ENCODE measurements at regions not wholly inside any gene's neighbourhood (a gene's known extent, or its start where the extent isn't known, plus 50 kb on each side); places are given as distances from the start of the nearest gene placed in this dataset.
A peak's percentile ranks its signal among the peaks of the same experiment; 100 is the strongest.

DNA sequence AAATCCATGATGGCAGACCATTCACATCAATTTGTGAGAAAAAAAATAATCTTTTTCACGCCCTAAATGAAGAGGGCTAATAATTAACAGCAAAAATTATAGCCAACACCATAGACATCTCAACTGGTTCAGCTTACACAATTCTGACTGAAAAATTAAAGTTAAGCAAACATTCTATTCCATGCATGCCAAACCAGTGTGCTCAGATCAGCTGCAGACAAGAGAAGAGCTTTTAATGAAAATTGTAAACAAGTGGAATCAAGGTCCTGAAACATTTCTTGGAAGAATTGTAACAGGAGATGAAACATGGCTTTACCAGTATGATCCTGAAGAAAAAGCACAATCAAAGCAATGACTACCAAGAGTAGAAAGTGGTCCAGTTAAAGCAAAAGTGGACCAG, 710.4 kb downstream of the EPHA7 start:
- DNase-seq = no peak

DNA sequence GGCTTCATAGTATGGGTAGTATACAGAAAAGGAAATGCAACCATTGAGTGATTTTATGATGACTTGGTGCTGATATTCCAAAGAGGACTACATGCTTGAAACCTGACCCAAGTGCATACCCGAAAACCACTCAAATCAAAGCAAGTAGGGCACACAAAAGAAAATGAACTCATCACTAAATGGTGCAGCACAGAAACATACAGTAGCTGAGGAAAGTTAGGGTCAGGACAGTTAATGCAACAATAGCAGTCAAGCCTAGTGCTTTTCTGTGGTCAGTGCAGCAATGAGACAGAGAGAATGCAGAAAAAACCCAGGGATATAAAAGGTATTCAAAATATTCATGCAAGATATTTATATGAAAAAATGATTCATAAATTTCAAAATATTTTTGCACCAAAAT, 711.1 kb downstream of the EPHA7 start:
- DNase-seq = no peak

DNA sequence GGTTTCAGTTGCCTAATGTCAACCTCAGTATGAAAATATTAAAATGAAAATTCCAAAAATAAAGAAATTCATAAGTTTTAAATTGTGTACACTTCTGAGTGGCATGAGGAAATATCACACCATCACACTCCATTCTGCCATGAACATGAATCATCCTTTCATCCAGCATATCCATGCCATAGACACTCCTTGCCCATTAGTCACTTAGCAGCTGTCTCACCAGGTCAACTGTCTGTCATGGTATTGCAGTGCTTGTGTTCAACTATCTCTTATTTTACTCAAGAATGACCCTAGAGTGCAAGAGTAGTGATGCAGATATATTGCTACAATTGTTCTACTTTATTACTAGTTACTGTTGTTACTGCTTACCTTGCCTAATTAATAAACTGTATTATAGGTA, 712.4 kb downstream of the EPHA7 start:
- no peak for DNase-seq

DNA sequence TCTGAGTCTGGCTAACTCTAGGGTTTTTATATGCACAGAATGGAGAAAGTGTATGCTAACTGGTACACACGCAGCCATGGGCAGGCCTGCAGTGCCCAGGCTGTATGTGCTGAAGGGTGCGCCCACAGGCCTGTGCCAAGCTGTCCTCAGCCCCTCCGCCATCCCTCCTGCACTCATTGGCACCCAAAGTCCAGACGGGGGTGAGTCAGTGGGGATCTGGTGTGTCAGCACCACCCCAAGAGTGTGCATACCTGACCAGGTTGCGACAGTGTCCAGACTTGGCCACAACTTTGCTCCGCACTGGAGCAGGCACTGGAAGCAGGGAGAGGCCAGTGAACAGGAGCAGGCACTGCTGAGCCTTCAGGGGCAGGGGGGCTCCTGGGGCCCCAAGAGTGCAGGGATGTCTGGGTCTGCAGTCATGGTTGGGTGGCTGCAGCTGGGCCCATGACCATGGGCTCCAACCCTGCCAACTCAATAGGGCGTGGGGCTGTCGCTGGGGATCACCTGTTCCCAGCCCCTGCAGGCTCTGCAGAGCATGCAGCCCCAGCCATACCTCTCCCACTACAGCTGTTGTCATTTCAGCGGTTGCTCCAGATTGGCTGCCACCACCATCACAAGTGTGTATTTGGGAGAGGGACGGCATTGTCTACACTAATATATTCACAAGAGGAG, 717.8 kb downstream of the EPHA7 start:
- no peak for DNase-seq

DNA sequence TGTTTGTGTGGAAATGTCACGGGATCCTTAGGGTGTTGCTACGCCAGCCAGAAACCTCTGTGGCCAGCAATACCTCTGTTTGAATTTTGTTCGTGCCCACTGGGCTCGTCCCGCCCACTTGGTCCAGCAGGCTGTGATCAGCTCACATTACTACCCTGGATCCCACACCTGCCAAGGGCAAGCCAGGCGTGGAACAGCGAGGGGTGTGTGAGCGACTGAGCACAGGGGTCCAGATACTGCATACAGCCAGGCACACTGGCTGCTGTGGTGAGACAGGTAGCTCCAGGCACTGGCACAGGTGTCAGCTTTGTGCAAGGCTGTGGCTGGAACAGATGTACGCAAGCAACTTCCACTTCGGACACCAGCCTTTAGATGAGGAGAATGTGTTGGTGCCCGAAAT, 718.9 kb downstream of the EPHA7 start:
- DNase-seq = no peak

DNA sequence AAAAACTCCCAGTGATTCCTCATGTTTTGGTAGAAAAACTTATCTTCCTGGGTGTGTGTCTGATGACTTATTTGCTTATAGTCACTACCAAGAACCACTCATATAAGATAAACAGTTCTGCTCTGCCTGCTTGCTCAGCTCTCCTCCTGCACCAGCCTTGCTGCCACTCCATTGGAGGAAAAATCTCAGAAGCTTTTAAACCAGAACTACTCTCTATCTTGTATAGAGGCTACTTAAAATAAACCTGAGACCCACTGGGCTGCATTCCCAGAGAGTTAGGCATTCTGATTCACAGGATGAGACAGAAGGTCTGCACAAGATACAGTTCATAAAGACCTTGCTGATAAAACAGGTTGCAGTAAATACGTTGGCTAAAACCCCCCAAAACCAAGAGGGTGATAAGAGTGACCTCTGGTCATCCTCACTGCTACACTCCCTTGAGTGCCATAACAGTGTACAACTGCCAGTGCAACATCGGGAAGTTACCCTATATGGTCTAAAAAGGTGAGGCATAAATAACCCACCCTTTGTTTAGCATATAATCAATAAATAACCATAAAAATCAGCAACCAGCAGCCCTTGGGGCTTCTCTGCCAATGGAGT, 728.3 kb downstream of the EPHA7 start:
- DNase-seq = no peak

DNA sequence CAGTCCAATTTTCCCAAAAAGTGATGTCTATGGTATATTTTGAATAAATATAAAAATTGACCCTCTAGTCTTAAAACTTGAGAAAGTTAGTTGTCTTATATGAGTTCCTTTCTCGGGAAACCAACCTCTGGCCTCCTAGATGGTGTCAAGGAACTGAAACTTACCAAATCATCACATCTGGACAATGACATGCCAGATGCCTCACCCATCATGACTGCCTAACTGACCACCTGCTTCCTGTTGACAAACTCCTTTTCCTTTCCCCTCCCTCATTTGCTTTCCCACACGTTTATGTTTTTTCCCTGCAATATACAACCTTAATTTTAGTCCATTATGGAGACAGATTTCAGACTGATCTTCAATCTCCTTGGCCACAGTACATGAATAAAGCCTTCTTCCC, 731.0 kb downstream of the EPHA7 start:
- DNase-seq = peak in 1 of 2 donors; percentile 25

DNA sequence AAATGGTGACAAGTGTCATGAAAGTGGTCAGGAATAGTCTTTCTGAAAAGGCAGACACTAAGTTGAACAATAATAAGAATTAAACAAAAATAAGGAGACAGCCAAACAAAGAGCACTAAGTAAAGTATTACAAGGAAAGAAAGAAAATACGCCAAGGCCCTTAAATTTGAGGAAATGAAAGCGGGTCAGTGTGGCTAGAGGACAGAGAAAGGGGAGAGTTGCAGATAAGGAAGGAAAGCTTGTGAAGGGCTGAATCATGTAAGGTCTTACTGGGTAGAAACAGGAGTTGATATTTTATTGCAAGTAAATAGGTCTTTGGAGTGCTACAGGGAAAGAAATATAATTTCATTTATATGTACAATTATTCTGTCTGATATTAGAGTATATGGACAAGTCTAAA, 732.1 kb downstream of the EPHA7 start:
- DNase-seq = no peak

DNA sequence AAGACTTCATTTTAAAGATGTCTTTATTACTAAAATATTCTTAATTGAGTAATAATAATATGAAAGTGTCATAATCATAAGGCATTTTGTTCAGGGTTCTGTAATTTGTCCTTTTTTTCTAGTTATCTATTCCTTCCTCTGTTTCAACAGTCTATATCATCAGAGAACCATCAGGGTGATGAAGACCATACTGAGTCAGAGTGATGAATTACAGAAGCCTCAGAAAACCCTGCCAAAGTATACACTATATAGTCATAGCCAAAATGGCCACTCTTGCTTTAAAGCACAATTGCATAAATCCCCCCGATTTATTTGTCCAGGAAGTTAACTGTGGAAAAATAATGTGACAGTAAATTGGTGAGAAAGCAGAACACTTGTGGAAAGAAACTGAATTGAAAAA, 735.0 kb downstream of the EPHA7 start:
- no peak for DNase-seq

DNA sequence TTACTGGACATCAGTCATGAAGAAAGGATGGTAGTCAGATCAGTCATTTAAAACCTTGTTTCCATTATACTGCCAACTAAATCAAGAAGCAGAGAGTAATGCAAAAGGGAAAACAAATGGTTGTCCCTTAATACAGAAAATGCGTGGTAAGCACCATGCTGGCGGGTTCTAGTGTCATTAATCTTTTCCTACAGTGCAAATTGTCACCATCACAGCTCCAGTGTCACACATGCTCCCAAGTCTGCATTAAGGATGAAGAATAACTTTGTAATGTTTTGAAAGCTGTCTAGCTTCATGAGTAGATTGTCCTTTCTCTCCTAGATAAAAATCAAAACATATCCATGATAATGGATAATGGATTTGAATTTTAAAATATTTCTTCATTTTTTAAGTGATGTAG, 735.6 kb downstream of the EPHA7 start:
- no peak for DNase-seq

DNA sequence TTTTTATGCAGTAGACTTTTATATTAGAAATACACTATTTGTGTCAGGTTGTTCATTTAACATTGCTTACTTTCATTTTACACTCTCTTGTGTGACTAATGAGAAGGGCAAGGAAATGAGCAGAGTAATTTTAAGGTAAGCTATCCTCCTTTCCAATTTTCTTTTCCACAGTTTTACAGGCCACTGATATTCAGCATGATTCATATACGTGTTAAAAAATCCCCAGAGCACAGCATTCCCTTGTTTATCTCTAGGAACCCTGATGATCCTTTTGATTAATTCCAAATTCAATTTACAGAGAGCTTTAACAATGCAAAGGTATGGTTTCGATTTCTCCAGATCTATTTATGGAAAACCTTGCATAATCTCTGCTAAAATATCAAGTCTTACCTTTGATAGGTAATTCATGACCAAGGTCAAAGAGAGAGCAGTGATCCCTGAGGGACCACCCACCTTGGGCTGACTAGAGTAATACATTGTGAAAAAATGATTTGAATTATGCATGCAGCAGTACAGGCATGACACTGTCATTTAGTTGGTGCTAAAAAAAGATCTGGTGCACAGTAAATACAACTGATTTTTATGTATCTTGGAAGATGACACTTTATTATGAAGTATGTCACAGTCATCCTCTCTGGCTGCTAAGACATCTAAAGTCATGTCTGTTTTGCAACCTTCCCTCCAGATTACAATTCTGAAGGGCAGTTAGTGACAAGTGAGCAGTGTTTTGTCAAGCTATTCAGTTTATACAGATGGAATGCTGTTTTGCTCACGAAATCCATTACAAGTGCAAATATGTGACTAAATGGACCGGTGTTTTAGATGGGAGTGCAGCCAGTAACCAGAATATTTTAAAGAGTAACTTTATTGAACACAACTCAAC, 736.6 kb downstream of the EPHA7 start:
- no peak for DNase-seq

DNA sequence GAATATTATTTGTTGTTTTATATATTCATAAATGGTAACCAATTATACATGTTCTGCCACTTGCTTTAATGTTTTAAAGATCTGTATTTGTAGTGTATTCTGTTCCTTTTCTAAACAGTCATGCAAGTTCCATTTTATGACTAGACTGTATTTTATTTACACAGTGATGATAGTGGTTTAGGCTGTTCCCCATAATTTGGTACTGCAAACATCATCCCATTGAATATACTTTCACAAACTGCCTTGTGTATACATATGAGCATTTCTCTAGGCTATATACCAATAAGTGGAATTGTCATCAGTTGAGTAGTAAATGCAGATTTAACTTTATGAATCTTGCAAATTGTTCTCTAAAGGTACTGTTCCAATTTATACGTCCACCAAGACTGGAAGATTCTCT, 738.0 kb downstream of the EPHA7 start:
- no peak for DNase-seq

DNA sequence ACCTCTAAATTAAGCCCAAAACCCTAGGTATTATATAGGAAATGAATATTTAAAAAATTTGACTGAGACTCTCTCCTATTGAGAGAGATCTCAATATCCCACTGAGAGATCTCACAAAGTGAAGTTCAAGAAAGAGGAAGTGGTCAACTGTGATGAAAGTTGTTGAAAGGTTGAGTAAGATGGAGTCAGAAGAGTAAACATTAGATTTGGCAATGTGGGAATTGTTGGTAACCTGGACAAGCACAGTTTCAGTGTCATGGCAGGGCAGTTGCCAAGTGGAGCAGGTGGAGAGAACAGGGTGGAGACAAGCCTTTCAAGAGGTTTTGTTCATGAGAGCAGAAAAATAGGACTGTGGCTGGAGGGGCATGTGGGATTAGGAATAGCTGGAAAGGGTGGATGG, 747.9 kb downstream of the EPHA7 start:
- peak in 1 of 2 donors; percentile 5 for DNase-seq

DNA sequence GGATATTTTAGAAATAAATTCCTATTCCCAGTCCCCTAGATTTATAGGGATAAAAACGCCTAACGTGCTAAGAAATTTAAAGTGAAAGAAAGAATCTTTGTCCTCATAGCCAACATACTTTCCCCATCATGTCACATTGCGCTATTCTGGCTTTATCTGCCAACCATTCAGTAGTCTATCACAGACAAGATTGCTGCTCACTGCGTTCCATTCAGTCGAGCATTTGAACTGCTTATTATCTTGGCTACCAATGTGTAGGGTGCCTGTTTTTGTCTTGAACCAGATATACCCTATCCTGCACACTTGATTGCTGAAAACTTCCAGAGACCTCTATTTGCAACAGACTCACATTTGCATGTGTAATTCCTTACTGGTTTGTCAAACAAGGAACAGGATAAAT, 751.5 kb downstream of the EPHA7 start:
- no peak for DNase-seq

DNA sequence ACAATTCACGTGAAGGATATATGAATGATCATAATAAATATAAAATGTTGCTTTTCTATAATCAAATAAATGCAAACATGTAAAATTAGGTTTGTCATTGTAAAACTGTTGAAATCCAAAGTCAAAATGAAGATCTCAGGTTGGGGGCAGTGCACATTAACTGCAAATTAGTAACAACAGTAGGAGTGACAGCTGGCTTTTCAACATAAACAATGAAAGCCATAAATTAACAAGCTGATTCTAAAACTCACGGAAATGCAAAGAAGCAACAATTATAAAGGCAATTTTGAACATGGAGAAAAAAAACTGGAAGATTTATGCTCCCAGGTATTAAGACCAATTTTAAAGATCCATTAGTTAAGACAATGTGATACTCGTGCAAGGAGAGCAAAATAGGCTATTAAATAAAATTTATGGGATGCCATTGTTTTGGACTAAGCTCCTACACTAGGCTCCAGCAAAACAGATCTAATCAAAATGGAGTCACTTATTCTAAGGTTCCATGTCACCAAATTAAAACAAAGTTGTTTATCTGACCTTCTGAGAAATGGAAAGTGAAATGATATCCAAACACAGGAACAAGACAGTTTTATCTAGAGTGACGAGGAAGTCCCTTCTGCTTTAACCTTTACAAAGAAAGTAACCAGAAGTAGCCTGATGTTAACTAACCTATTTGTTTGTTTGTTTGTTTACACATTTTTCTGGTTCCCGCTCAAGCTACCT, 770.8 kb downstream of the EPHA7 start:
- no peak for DNase-seq

DNA sequence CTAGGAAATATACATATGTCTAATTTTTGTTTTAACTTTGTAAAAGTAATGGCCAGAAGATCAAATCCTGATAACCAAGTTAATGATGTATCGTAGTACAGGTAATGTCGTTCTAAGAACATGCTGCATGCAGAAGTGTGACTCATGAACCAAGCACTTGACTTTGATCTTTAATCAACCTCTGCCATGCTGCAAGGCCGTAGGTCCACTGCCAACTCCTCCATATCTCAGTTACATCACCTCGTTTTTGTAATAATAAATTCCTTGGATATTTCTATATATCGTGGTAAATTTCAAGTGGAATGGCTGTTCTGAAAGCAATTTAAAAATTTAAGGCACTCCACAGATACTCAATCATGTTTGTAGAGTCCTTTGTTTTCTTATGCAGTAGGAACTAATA, 771.7 kb downstream of the EPHA7 start:
- no peak for DNase-seq

DNA sequence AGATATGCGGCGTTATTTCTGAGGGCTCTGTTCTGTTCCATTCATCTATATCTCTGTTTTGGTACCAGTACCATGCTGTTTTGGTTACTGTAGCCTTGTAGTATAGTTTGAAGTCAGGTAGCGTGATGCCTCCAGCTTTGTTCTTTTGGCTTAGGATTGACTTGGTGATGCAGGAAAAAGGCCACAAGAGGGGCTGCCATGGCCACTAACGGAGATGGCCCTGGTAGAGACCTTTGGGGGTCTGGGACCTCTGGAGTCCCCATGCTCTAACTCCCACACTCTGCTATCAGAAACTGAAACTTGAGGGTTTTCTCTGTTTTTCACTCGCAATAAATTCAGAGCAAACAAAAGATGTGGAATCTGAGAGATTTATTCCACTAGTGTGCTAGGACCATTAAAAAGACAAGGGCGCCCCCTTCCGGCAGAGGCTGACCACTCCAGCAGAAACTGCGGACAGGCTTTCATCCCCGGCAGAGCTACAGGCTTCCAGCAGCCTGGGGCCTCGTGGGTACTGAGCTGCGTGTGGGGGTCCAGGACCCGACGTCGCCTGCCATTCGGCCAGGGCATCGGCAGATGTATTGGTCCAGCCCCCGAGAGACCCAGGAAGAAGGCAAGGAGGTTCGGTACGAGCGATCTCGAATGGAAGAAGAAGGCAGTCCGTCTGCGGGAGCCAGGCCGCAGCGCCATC, 775.1 kb downstream of the EPHA7 start:
- DNase-seq = peak; percentile 7 to 10

DNA sequence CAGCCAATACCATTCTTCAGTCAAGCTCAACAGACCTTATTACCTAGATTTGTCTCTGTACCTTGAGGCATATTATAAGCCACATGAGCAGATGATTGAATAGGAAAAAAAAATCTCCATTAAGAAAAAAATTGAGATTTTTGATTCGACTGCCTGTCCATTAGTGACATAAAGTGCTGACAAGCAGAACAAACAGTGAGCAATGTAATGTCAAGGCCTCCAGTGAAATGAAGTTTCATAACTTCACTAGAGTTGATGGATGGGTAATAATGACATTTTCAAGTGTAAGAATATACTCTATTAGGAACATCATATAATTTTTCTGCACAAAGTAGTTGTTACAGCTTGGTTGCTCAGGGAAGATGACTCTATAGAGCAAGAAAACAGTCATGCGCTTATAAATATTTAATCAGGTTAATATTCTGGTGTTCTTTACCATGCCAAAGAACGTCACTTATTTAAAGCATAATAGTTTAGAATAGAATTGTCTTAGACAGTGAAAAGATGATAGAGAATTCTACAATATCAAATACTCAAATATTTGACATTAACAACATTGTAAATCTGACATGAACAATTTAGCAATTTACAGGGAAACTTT, 783.7 kb downstream of the EPHA7 start:
- DNase-seq = no peak

DNA sequence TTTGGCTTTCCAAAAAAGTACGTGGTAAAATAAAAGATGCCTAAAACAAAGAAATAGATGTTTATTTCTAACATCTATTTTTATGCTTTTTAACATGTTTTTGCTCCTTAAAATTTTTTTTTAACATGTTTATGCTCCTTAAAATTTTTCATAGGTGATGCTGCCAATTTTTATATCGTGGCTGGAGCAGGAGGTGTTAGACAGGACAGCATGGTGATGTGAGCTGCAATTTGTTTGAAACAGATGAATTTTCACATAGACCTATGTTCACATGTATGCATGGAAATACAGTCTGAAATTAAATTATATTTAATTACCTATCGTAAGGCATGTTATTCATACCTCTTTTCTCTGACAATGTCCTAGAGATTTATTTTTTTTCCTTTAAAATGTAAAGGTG, 784.8 kb downstream of the EPHA7 start:
- DNase-seq = no peak

DNA sequence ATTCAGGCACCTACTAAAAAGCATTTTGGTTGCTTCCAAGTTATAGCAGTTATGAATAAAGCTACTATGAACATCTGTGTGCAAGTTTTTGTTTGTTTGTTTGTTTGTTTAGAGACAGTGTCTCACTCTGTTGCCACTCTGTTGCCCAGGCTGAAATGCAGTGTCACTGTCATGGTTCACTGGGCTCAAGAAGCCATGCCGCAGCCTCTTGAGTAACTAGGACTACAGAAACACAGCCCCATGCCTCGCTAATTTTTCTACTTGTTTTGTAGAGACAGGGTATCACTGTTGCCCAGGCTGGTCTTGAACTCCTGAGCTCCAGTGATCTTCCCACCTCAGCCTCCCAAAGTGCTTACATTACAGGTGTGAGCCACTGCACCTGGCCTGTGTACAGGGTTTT, 795.9 kb downstream of the EPHA7 start:
- DNase-seq = no peak

DNA sequence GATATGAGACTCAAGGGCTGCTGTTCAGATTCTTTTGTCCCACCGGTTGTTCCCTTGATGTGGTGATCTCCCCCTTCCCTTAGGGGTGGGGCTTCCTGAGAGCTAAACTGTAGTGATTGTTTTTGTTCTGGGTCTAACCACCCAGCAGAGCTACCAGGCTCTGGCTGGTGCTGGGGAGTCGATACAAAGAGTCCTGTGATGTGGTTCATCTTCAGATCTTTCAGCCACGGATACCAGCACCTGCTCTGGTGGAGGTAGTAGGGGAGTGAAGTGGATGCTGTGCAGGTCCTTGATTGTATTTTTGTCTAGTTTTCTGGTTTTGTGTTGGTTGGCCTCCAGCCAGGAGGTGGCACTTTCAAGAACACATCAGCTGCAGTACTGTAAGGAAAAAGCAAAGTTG, 801.6 kb downstream of the EPHA7 start:
- no peak for DNase-seq

DNA sequence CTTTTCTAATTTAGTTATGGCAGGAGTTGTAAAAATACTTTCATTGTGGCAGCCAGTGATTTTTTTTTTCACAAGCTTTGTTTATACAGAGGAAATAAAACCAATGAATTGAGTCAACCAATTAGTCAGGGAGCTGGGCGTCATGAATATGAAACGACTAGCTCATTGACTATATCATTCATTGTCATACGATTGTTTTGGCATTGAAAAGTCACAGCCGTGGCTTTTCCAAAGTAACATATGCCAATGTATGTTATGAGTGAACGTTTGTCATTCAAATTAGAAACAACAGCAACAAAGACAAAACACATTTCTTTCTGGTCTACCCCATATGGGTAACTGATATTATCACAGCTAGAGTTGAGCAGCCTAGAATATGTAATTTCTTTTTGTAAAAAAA, 810.6 kb downstream of the EPHA7 start:
- DNase-seq = no peak
